ENCODE measurements at regions not wholly inside any gene's neighbourhood (a gene's known extent, or its start where the extent isn't known, plus 50 kb on each side); places are given as distances from the start of the nearest gene placed in this dataset.
A peak's percentile ranks its signal among the peaks of the same experiment; 100 is the strongest.

- no peak for DNase-seq
Measured at GRCh38 chr18:41009926-41010325, 945.1 kb upstream of the PIK3C3 start.

DNA sequence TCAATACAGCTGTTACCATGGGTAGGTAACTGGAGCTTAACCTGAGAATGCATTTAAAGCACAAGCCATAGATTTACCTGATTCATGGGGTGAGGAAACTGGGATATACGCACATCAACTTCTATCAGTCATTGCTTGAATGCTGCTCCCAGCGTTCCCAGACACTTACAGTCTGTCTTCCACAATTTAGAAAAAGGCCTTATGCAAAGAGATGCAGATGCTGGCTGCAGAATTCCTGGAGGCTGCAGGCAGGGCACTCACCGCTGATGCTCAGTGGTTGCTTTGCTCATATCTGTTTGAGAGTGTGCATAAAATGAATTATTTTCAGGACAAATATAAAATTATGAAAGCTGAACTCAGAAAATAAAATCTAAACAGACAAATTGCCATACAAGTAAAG lies 950.7 kb upstream of the PIK3C3 start:
- no peak for DNase-seq

- no peak for DNase-seq
Measured at GRCh38 chr18:40995529-40995928, 959.5 kb upstream of the PIK3C3 start.

- no peak for DNase-seq
Measured at GRCh38 chr18:40993363-40993762, 961.7 kb upstream of the PIK3C3 start.

GRCh38 chr18:40987581-40987980 lies 967.5 kb upstream of the PIK3C3 start:
- DNase-seq: no peak

DNA sequence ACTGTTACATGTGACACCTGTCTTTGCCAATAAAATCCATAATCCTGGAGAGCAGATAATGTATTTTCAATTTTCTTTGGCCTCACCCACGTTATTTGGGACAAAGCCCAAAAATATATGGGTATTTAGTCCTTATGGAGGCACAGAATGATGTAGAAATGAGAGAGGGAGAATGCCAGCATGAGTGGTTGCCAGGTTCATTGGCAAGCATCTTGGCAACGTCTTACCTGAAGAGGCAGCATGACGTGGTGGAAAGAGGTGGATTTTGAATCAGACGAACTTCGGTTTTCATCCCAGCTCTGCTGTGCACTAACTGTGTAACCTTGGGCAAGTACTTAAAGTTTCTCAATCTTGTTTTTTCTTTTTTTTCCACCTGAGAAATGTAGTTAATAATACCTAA lies 969.6 kb upstream of the PIK3C3 start:
- DNase-seq: no peak

GRCh38 chr18:40984856-40985255 lies 970.2 kb upstream of the PIK3C3 start:
- no peak for DNase-seq

DNA sequence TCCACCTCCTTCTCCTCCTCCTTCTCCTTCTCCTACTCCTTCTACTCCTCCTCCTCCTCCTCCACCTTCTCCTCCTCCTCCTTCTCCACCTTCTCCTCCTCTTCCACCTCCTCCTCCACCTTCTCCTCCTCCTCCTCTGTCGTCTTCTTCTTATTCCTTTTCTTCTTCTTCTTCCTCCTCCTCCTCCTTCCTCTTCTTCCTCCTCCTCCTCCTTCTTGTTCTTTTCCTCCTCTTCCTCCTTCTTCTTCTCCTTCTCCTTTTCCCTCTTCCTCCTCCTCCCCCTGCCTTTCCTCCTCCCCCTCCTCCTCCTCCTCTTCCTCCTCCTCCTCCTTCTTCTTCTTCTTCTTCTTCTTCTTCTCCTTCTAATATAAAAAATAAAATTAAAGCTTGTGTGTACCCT lies 971.2 kb upstream of the PIK3C3 start:
- DNase-seq: no peak

DNA sequence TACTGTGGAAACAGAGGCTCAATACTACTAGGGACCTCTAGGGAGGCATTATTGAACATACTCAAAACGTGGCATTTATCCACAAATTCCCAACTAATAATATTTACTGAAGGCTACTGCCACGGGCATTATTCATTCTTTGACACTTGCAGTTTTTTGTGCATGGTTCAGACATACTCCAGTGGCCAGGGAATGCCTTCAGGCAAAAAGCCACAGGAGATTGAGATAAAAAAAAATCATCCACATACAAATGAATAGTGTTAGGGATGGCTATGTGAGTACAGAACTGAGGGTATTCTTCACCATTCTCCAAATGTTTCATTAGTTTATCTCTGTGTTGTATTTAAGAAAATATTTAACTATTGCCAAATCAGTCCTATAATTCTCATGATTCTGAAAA lies 974.9 kb upstream of the PIK3C3 start:
- DNase-seq: no peak

DNA sequence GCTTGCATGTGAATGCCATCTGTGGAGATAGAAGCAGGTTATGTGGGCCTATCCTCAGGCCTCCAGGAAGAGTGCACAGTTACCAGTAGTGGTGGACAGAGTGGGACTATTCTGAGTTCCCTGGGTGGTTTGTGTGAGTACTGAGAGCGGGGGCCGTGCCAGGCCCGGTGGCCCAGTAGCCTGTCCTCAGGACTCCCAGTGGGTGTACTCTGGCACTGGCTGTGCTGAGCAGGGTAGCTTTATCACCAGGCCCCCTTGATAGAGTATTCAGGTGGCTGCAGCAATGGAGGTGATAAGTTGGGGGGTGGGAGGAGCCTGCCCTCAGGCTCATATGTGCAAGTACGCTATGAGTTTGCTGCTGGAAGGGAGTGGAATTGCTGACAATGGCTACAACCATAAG lies 979.0 kb upstream of the PIK3C3 start:
- DNase-seq: no peak

DNA sequence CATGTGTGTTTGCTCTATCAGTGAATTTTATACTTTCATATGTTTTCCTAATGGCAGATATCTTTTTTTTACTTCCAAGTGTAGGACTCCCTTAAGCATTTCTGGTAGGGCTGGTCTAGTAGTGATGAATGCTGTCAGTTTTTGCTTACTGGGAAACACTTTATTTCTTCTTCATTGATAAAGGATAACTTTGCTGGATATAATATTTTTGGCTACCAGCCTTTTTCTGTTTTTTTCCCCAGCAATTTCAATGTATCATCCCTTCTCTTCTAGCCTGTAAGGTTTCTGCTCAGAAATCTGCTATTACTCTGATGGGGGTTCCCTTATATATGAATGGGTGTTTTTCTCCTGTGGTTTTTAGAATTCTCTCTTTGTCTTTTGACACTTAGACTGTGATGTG lies 980.6 kb upstream of the PIK3C3 start:
- no peak for DNase-seq

DNA sequence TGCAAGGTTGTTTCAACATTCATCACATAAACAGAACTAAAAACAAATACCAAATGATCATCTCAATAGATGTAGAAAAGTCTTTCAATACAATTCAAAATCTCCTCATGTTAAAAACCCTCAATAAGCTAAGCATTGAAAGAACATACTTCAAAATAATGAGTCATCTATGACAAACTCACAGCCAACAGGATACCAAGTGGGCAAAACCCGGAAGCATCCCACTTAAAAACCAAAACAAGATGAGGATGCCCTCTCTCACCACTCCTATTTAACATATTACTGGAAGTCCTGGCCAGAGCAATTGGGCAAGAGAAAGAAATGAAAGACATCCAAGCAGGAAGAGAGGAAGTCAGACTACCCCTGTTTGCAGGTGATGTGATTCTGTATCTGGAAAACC lies 992.2 kb upstream of the PIK3C3 start:
- DNase-seq: no peak

- DNase-seq: no peak
Measured at GRCh38 chr18:40957533-40958070, 997.4 kb upstream of the PIK3C3 start.

- no peak for DNase-seq
Measured at GRCh38 chr18:40956213-40956612, 998.8 kb upstream of the PIK3C3 start.

DNA sequence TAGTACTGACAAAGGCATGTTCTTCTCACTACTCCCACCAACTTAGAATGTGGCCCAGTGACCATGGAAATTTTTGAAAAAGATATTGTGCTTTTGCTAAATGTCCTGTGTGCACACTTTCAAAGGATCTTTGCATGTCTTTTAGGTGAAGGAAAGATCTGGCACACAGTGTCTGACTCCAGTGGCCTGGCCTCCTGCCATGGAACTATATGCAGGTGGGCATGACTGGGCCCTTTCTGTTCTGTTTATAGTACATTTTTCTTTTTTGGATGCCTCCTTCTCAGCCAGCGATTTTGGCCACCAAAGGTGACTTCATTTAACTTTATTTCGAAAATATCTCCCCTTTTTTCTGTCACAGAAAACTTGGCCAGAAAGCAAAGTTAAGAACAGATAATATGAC lies 999.7 kb upstream of the PIK3C3 start:
- no peak for DNase-seq

GRCh38 chr18:40949114-40949950 lies 1005.7 kb upstream of the PIK3C3 start:
- no peak for DNase-seq

- no peak for DNase-seq
Measured at GRCh38 chr18:40944576-40944975, 1010.5 kb upstream of the PIK3C3 start.

- no peak for DNase-seq
Measured at GRCh38 chr18:40939656-40940515, 1015.1 kb upstream of the PIK3C3 start.

GRCh38 chr18:40938615-40939014 lies 1016.4 kb upstream of the PIK3C3 start:
- DNase-seq: no peak

GRCh38 chr18:40937386-40937785 lies 1017.6 kb upstream of the PIK3C3 start:
- peak; percentile 5 for DNase-seq

- peak; percentile 27 for DNase-seq
Measured at GRCh38 chr18:40935423-40935822, 1019.6 kb upstream of the PIK3C3 start.

DNA sequence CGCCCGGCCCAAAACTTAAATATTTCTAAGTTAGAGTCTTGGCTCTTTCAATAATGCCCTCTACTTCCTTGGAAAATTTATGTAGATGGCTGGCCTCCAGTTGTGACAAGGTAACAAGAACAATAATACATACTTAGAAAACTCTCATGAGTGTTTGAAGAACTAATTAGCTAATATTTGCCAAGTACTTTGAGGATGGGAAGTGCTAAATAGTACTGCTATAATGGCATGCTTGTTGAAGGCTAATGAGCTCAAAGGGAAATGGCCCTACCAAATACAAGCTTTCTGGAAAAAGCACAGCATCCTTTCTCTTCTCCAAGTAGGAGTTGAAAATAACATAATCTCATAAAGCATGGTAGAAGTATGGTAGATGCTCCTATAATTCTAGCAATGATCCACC lies 1022.2 kb upstream of the PIK3C3 start:
- no peak for DNase-seq

- DNase-seq: peak; percentile 5
Measured at GRCh38 chr18:40930211-40930882, 1024.7 kb upstream of the PIK3C3 start.
